K562 (cell line): ENCODE measurements at regions not wholly inside any gene's neighbourhood (a gene's known extent, or its start where the extent isn't known, plus 50 kb on each side); places are given as distances from the start of the nearest gene placed in this dataset.
"Not testable (repeated sequence)": the region's sequence is repeated elsewhere in the genome, so short reads cannot be mapped to it uniquely, and the experiment has no call there.

Experiments
- ATAC-seq: fragments of 200-7000 bp; cut with Tn5 transposase; 3 replicates; pipeline ENCODE4 v1.9.1; 2020; ENCODE audit warnings: moderate library complexity
- BruUV-seq: library from RNA; stranded (reverse); fragments of 400-500 nt; replicated peaks from 2 replicates; lab custom pipeline; 2021; lab: Mats Ljungman, UMichigan
- CTCF ChIA-PET: fragments of 300-600 bp; formaldehyde crosslinking; extraction: SDS; loops from one replicate; lab custom pipeline; 2021; ENCODE audit warnings: low intra/inter-chr PET ratio; lab: Yijun Ruan, JAX
- POLR2A ChIA-PET: fragments of 300-600, 350-650 bp; sonication (Branson Sonifier 250); formaldehyde crosslinking; extraction: SDS; loops from one replicate; lab custom pipeline; 2021; ENCODE audit warnings: antibody characterized with exemption, inconsistent platforms; lab: Yijun Ruan, JAX
- DNase-seq, 4 experiments: peaks; one replicate each; pipeline versions ENCODE4 v3.0.0 to v3.0.0-alpha.2; 2011 to 2018; ENCODE audit warnings: low spot score in 3 of 4, mixed read lengths in 3 of 4; ENCODE audit errors: extremely low read depth in 1 of 4
- FAIRE-seq: peaks from 2 replicates; lab custom pipeline; 2011; peaks lifted over from hg19 to GRCh38; lab: Jason Lieb, UNC
- H2AFZ ChIP-seq: 2 replicates; pipeline ENCODE4 v1.6.0; 2011; ENCODE audit warnings: low read depth, low read length, control low read depth, inconsistent platforms
- H3K27ac ChIP-seq: fragments of 200-600 bp; 3 replicates; pipeline ENCODE4 v1.8.0; 2011; ENCODE audit warnings: low read depth, mild to moderate bottlenecking, control low read depth, inconsistent platforms, low read length, moderate library complexity, mixed read lengths; ENCODE audit errors: extremely low read depth
- H3K27me3 ChIP-seq, 2 experiments: fragments of 300-600 bp in 1 of 2; 2 replicates in 1 of 2; 3 replicates in 1 of 2; pipeline versions ENCODE4 v1.6.0 to v1.8.0; 2011; ENCODE audit warnings: inconsistent platforms in 2 of 2, low read length in 2 of 2, mild to moderate bottlenecking in 1 of 2, mixed read lengths in 1 of 2, moderate library complexity in 1 of 2; ENCODE audit not compliant: control insufficient read depth in 2 of 2, insufficient read depth in 2 of 2
- H3K36me3 ChIP-seq: fragments of 300-600 bp; 3 replicates; pipeline ENCODE4 v1.8.0; 2011; ENCODE audit warnings: mild to moderate bottlenecking, low read length, inconsistent platforms; ENCODE audit not compliant: control insufficient read depth, insufficient read depth
- H3K4me1 ChIP-seq, 2 experiments: fragments of 200-600 bp in 1 of 2; replicated peaks in 1 of 2; 2 replicates in 1 of 2; 3 replicates in 1 of 2; pipeline versions ENCODE4 v1.5.1 to v1.8.0; 2011; ENCODE audit warnings: inconsistent platforms in 2 of 2, low read length in 2 of 2, mild to moderate bottlenecking in 1 of 2, mixed read lengths in 1 of 2, moderate library complexity in 1 of 2; ENCODE audit not compliant: control insufficient read depth in 2 of 2, insufficient read depth in 2 of 2
- H3K4me2 ChIP-seq: 2 replicates; pipeline ENCODE4 v1.6.1; 2011; ENCODE audit warnings: low read length, control low read depth, inconsistent platforms, mixed read lengths; ENCODE audit not compliant: insufficient read depth
- H3K4me3 ChIP-seq: fragments of 200-600 bp; sonication (generic), shearing (Covaris generic); 2 replicates; pipeline ENCODE4 v1.5.1; 2016; ENCODE audit warnings: control low read depth, inconsistent platforms
- H3K79me2 ChIP-seq: fragments of 200-600 bp; 3 replicates; pipeline ENCODE4 v1.8.0; 2011; ENCODE audit warnings: low read length, inconsistent platforms; ENCODE audit not compliant: control insufficient read depth, insufficient read depth
- H3K9ac ChIP-seq, 2 experiments: 2 replicates each; pipeline versions ENCODE4 v1.6.0 to v1.6.1; 2011; ENCODE audit warnings: low read depth in 2 of 2, low read length in 2 of 2, control low read depth in 1 of 2, inconsistent platforms in 1 of 2, mild to moderate bottlenecking in 1 of 2, mixed read lengths in 1 of 2; ENCODE audit not compliant: insufficient read depth in 1 of 2
- H3K9me1 ChIP-seq: one replicate; pipeline ENCODE4 v1.6.0; 2011; ENCODE audit warnings: inconsistent platforms, mild to moderate bottlenecking, low read length, moderate library complexity; ENCODE audit not compliant: control insufficient read depth, insufficient read depth
- H3K9me3 ChIP-seq: replicated peaks from 2 replicates; pipeline ENCODE4 v1.5.1; 2011; ENCODE audit warnings: low read depth, low read length, inconsistent platforms; ENCODE audit not compliant: control insufficient read depth, insufficient read depth
- H4K20me1 ChIP-seq: replicated peaks from 2 replicates; pipeline ENCODE4 v1.6.1; 2011; ENCODE audit warnings: low read length, inconsistent platforms, mixed read lengths; ENCODE audit not compliant: control insufficient read depth, insufficient read depth
- WGBS: fragments of 100-300 bp; shearing (Covaris generic); methylation state at CpG from one replicate; pipeline ENCODE4 v1.1.6; 2016; ENCODE audit warnings: low coverage, mixed read lengths; ENCODE audit not compliant: insufficient coverage; ENCODE audit errors: missing lambda C conversion rate; 5-methylcytosine and 5-hydroxymethylcytosine counted together
- in situ Hi-C: fragments of 300-500 bp; cut with MboI; formaldehyde crosslinking; loops from 4 replicates; pipeline ENCODE4 v1.15.0; 2018; ENCODE audit warnings: inconsistent platforms, mixed read lengths
- intact Hi-C: fragments of 100-400 bp; cut with micrococcal nuclease; formaldehyde crosslinking; loops from 2 replicates; pipeline ENCODE4 v1.14.2; 2022

DNA sequence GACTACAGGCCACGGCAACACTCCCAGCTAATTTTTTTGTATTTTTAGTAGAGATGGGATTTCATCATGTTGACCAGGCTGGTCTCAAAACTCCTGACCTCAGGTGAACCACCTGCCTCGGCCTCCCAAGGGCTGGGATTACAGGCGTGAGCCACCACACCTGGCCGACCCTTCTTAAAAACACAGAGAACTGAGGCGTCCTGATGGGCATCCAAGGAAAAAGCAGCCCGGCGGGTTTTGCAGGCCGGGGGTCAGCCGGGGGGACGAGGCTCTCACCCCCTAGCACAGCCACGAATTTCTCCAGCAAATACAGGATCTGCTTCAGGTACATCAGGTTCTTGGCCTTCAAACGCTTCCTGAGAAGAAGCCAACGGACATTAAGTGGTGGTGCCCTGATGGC, 178.9 kb downstream of the KLRB1 start:
- H3K9ac ChIP-seq, H3K79me2 ChIP-seq, POLR2A ChIA-PET, H4K20me1 ChIP-seq, in situ Hi-C loops, H3K9me3 ChIP-seq, H3K4me1 ChIP-seq, BruUV-seq, H3K27me3 ChIP-seq, intact Hi-C loops, H3K27ac ChIP-seq, H3K36me3 ChIP-seq, DNase-seq, H3K4me3 ChIP-seq, ATAC-seq, H3K9me1 ChIP-seq, H3K4me2 ChIP-seq, H2AFZ ChIP-seq, FAIRE-seq, CTCF ChIA-PET: not testable (repeated sequence)
- WGBS: no CpG with 5 or more reads among the region's 13 CpGs

- H3K27ac ChIP-seq, intact Hi-C loops, ATAC-seq, H3K4me2 ChIP-seq, FAIRE-seq, H3K9me3 ChIP-seq, H3K27me3 ChIP-seq, in situ Hi-C loops, H3K79me2 ChIP-seq, H3K9me1 ChIP-seq, H4K20me1 ChIP-seq, H3K4me3 ChIP-seq, H3K9ac ChIP-seq, BruUV-seq, H3K36me3 ChIP-seq, H3K4me1 ChIP-seq, H2AFZ ChIP-seq, DNase-seq, CTCF ChIA-PET, POLR2A ChIA-PET: not testable (repeated sequence)
- WGBS: no CpG with 5 or more reads among the region's 13 CpGs
These were observed 182.3 kb downstream of the KLRB1 start for GRCh38 chr12:9425429-9425828.
